Naive thymus-derived CD4-positive, alpha-beta T cell (primary cell): ENCODE measurements at regions not wholly inside any gene's neighbourhood (a gene's known extent, or its start where the extent isn't known, plus 50 kb on each side); places are given as distances from the start of the nearest gene placed in this dataset.

Experiments used
- ATAC-seq: fragments of 150-1000 bp; cut with Tn5 transposase; 2 replicates; pipeline ENCODE4 v1.10.0; 2021; ENCODE audit warnings: mild to moderate bottlenecking, moderate library complexity
- CTCF ChIA-PET: fragments of 350-600 bp; sonication (Branson Sonifier 250); formaldehyde crosslinking; loops from one replicate; lab custom pipeline; 2021; ENCODE audit warnings: antibody characterized with exemption; lab: Charles Lee
- POLR2A ChIA-PET: fragments of 350-600 bp; sonication (Branson Sonifier 250); formaldehyde crosslinking; loops from one replicate; lab custom pipeline; 2021; ENCODE audit warnings: antibody characterized with exemption, inconsistent platforms; lab: Charles Lee
- DNase-seq, 9 donors: peaks; one replicate each; pipeline versions ENCODE4 v3.0.0 to v3.0.0-alpha.2; 2020 to 2022; ENCODE audit warnings: mixed read lengths in 1 of 9
- H3K27ac ChIP-seq: one replicate; pipeline ENCODE4 v1.7.0; 2013; ENCODE audit warnings: mild to moderate bottlenecking, low read depth, low read length, moderate library complexity
- H3K27me3 ChIP-seq, 2 donors: one replicate each; pipeline ENCODE4 v1.7.0; 2013; ENCODE audit warnings: low read length in 2 of 2, mild to moderate bottlenecking in 2 of 2, moderate library complexity in 2 of 2; ENCODE audit not compliant: control insufficient read depth in 2 of 2, insufficient read depth in 2 of 2
- H3K36me3 ChIP-seq, 3 experiments: 1 replicate in 2 of 3; 2 replicates in 1 of 3; pipeline ENCODE4 v1.7.0; 2013; ENCODE audit warnings: low read length in 3 of 3, mild to moderate bottlenecking in 3 of 3, moderate library complexity in 1 of 3; ENCODE audit not compliant: insufficient read depth in 3 of 3, control insufficient read depth in 2 of 3
- H3K4me1 ChIP-seq, 2 donors: one replicate each; pipeline ENCODE4 v1.7.0; 2013; ENCODE audit warnings: low read length in 2 of 2, mild to moderate bottlenecking in 2 of 2, moderate library complexity in 1 of 2; ENCODE audit not compliant: control insufficient read depth in 2 of 2, insufficient read depth in 2 of 2
- H3K4me3 ChIP-seq: 2 replicates; pipeline ENCODE4 v1.7.0; 2013; ENCODE audit warnings: mild to moderate bottlenecking, low read length
- H3K9me3 ChIP-seq, 3 experiments: 1 replicate in 2 of 3; 2 replicates in 1 of 3; pipeline ENCODE4 v1.7.0; 2013; ENCODE audit warnings: low read length in 3 of 3; ENCODE audit not compliant: control insufficient read depth in 2 of 3
- H3K27ac Mint-ChIP-seq, 9 donors: one replicate each; pipeline ENCODE4 v1.8.0; 2020 to 2022; ENCODE audit warnings: mixed read lengths in 9 of 9, mild to moderate bottlenecking in 8 of 9, moderate library complexity in 5 of 9, inconsistent platforms in 2 of 9
- H3K27me3 Mint-ChIP-seq, 5 donors: one replicate each; pipeline ENCODE4 v1.8.0; 2021 to 2022; ENCODE audit warnings: mixed read lengths in 5 of 5, mild to moderate bottlenecking in 1 of 5
- H3K36me3 Mint-ChIP-seq, 5 donors: one replicate each; pipeline ENCODE4 v1.8.0; 2020 to 2022; ENCODE audit warnings: mixed read lengths in 5 of 5, mild to moderate bottlenecking in 3 of 5, inconsistent platforms in 1 of 5
- H3K4me1 Mint-ChIP-seq, 7 donors: one replicate each; pipeline ENCODE4 v1.8.0; 2020 to 2022; ENCODE audit warnings: mixed read lengths in 7 of 7, mild to moderate bottlenecking in 3 of 7, inconsistent platforms in 1 of 7
- H3K4me3 Mint-ChIP-seq, 10 donors: one replicate each; pipeline ENCODE4 v1.8.0; 2020 to 2022; ENCODE audit warnings: mild to moderate bottlenecking in 10 of 10, mixed read lengths in 10 of 10, moderate library complexity in 6 of 10, inconsistent platforms in 2 of 10
- H3K9me3 Mint-ChIP-seq, 11 donors: one replicate each; pipeline ENCODE4 v1.8.0; 2020 to 2022; ENCODE audit warnings: mixed read lengths in 11 of 11, mild to moderate bottlenecking in 4 of 11, inconsistent platforms in 1 of 11, moderate library complexity in 1 of 11
- intact Hi-C, 2 donors: fragments of 100-400 bp; cut with micrococcal nuclease; formaldehyde crosslinking; loops; one replicate each; pipeline ENCODE4 v1.15.1; 2023

GRCh38 chr16:64440005-64440404 lies 681.9 kb downstream of the CDH11 start:
- Mint-ChIP-seq H3K9me3 (peaks cover 1 to 24% (median 7%) of the 10 kb centered on the region in 11 donors), H3K27ac (no peak overlapping the region), H3K4me1 (peaks cover 0 to 1% (median 0%) of the 10 kb centered on the region in 7 donors), H3K27me3 (no peaks in the 10 kb centered on the region), H3K4me3 (no peak overlapping the region), H3K36me3 (peaks cover 0 to 5% (median 0%) of the 10 kb centered on the region in 5 donors)
- POLR2A ChIA-PET = no interaction called here
- intact Hi-C loops = no loop called here
- H3K4me1 ChIP-seq = no peaks in the 10 kb centered on the region
- no peaks in the 10 kb centered on the region for H3K27me3 ChIP-seq
- H3K4me3 ChIP-seq = no peak overlapping the region
- no peaks in the 10 kb centered on the region for H3K36me3 ChIP-seq
- DNase-seq (no peak), ATAC-seq (no peak)
- H3K9me3 ChIP-seq = no peaks in the 10 kb centered on the region
- no peak overlapping the region for H3K27ac ChIP-seq
- CTCF ChIA-PET = no interaction called here

- H3K4me1 Mint-ChIP-seq = no peaks in the 10 kb centered on the region
- H3K4me3 Mint-ChIP-seq = no peak overlapping the region
- no peaks in the 10 kb centered on the region for H3K27me3 Mint-ChIP-seq
- CTCF ChIA-PET = no interaction called here
- intact Hi-C loops = no loop called here
- no peak overlapping the region for H3K27ac Mint-ChIP-seq
- Histone ChIP-seq H3K4me1 (no peaks in the 10 kb centered on the region), H3K27ac (no peak overlapping the region), H3K36me3 (no peaks in the 10 kb centered on the region), H3K4me3 (no peak overlapping the region), H3K27me3 (no peaks in the 10 kb centered on the region), H3K9me3 (no peaks in the 10 kb centered on the region)
- DNase-seq = no peak
- POLR2A ChIA-PET = no interaction called here
- H3K9me3 Mint-ChIP-seq = peaks cover under 1 to 32% (median 14%) of the 10 kb centered on the region in 11 donors
- no peak for ATAC-seq
- peaks cover 0 to 9% (median 0%) of the 10 kb centered on the region in 5 donors for H3K36me3 Mint-ChIP-seq
Measured at GRCh38 chr16:64437706-64438324, 684.0 kb downstream of the CDH11 start.

GRCh38 chr16:64434526-64435069 lies 687.3 kb downstream of the CDH11 start:
- intact Hi-C loops = no loop called here
- POLR2A ChIA-PET = no interaction called here
- ATAC-seq (no peak), DNase-seq (no peak)
- CTCF ChIA-PET = no interaction called here
- Histone ChIP-seq H3K9me3 (no peaks in the 10 kb centered on the region), H3K36me3 (no peaks in the 10 kb centered on the region), H3K4me1 (no peaks in the 10 kb centered on the region), H3K27me3 (no peaks in the 10 kb centered on the region), H3K27ac (no peak overlapping the region), H3K4me3 (no peak overlapping the region)
- H3K27ac Mint-ChIP-seq = no peak overlapping the region
- H3K4me3 Mint-ChIP-seq = no peak overlapping the region
- peaks cover 0 to 38% (median 18%) of the 10 kb centered on the region in 11 donors for H3K9me3 Mint-ChIP-seq
- peaks cover 0 to 7% (median 0%) of the 10 kb centered on the region in 5 donors for H3K36me3 Mint-ChIP-seq
- H3K4me1 Mint-ChIP-seq = no peaks in the 10 kb centered on the region
- H3K27me3 Mint-ChIP-seq = no peaks in the 10 kb centered on the region

DNA sequence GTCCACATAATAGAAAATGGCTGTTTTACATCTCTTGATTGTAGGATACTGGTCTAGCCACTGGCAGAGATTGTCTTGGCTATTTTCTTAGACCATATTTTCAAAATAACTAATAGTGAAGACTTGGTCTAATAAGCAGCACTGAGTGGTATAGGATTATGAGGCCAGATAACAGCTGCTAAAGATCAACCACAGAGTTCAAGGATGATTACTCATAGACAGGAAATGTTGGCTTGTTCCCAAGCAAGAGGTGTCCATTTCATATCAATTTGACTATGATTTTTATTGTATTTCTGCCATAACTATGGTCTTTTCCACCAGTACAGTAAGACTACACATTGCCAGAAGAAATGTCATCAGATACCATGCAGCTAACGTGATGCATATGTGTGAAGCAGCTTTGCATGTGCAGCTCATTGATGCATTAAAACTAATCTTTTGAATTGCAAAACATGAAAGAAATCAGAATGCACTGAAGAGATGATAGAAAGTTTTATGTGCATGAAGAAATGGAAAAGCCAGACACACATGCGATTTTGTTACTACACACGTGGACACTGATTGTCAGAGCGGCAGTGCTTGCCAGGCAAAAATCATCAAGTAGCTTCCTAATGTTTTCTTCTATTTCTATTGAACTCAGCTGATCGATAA lies 693.3 kb downstream of the CDH11 start:
- H3K9me3 Mint-ChIP-seq = peaks cover 8 to 48% (median 15%) of the 10 kb centered on the region in 11 donors
- CTCF ChIA-PET = no interaction called here
- POLR2A ChIA-PET = no interaction called here

DNA sequence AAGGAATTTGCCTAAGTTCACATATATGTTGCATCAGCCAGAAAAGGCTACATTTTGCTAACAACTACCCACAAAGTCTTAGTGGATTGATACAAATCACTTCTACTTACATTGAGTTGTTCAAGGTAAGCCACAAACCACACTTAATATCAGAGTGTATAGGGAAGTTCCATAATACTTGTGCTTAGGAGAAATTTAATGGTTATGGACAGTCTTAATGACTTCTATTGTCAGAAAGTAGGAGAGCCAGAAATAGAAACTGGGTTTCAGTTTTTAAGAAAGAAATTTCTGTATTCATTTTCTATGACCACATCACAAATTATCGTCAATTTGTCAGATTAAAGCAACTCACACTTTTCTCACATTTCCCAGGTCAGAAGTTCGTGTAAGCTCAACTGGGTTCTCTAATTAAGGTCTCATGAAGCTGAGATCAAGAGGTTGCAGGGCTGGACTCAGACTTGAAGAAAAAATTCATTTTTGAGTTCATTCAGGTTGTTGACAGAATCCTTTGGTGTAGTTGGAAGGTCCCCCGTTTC lies 695.7 kb downstream of the CDH11 start:
- CTCF ChIA-PET = no interaction called here
- no peak overlapping the region for H3K4me3 Mint-ChIP-seq
- DNase-seq (no peak), ATAC-seq (no peak)
- intact Hi-C loops = no loop called here
- H3K36me3 ChIP-seq = no peaks in the 10 kb centered on the region
- peaks cover 5 to 48% (median 18%) of the 10 kb centered on the region in 11 donors for H3K9me3 Mint-ChIP-seq
- no peak overlapping the region for H3K27ac ChIP-seq
- POLR2A ChIA-PET = no interaction called here
- no peak overlapping the region for H3K4me3 ChIP-seq
- H3K27ac Mint-ChIP-seq = no peak overlapping the region
- no peaks in the 10 kb centered on the region for H3K27me3 ChIP-seq
- H3K4me1 Mint-ChIP-seq = no peaks in the 10 kb centered on the region
- H3K9me3 ChIP-seq = no peaks in the 10 kb centered on the region
- no peaks in the 10 kb centered on the region for H3K36me3 Mint-ChIP-seq
- no peaks in the 10 kb centered on the region for H3K4me1 ChIP-seq
- H3K27me3 Mint-ChIP-seq = no peaks in the 10 kb centered on the region

More for the DNA sequence above, 693.3 kb downstream of the CDH11 start:
- intact Hi-C loops = no loop called here
- no peak for ATAC-seq
- DNase-seq = no peak
- Histone ChIP-seq H3K27me3 (no peaks in the 10 kb centered on the region), H3K4me3 (no peak overlapping the region), H3K36me3 (no peaks in the 10 kb centered on the region), H3K9me3 (no peaks in the 10 kb centered on the region), H3K27ac (no peak overlapping the region), H3K4me1 (no peaks in the 10 kb centered on the region)
- Mint-ChIP-seq H3K4me1 (no peaks in the 10 kb centered on the region), H3K27ac (no peak overlapping the region), H3K4me3 (no peak overlapping the region), H3K36me3 (peaks cover 0 to 5% (median 0%) of the 10 kb centered on the region in 5 donors), H3K27me3 (no peaks in the 10 kb centered on the region)

DNA sequence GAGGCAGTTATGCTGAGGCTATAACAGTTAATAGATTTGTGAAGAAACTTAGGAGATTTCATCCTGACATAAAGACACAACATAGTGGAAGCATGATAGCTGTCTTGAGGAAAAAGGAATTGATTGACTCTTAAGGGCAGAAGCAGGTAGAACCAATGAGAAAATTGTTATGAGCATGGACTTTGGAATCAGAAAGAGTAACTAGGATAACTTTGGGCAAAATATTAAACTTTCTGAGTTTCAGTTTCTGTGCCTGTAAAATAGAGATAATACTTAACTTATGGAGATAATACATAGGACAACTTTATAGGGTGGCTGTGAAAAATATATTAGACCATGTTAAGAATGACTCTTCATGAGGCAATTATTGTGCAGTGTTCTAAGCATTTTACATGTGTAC lies 696.5 kb downstream of the CDH11 start:
- intact Hi-C loops = no loop called here
- H3K27ac Mint-ChIP-seq = no peak overlapping the region
- Histone ChIP-seq H3K9me3 (no peaks in the 10 kb centered on the region), H3K4me1 (no peaks in the 10 kb centered on the region), H3K36me3 (no peaks in the 10 kb centered on the region), H3K4me3 (no peak overlapping the region), H3K27ac (no peak overlapping the region), H3K27me3 (no peaks in the 10 kb centered on the region)
- DNase-seq (no peak), ATAC-seq (no peak)
- no peak overlapping the region for H3K4me3 Mint-ChIP-seq
- ChIA-PET POLR2A (no interaction called here), CTCF (no interaction called here)
- H3K4me1 Mint-ChIP-seq = no peaks in the 10 kb centered on the region
- no peaks in the 10 kb centered on the region for H3K27me3 Mint-ChIP-seq
- H3K36me3 Mint-ChIP-seq = no peaks in the 10 kb centered on the region
- peaks cover 6 to 46% (median 16%) of the 10 kb centered on the region in 11 donors for H3K9me3 Mint-ChIP-seq
